ENCODE measurements at regions not wholly inside any gene's neighbourhood (a gene's known extent, or its start where the extent isn't known, plus 50 kb on each side); places are given as distances from the start of the nearest gene placed in this dataset.

DNA sequence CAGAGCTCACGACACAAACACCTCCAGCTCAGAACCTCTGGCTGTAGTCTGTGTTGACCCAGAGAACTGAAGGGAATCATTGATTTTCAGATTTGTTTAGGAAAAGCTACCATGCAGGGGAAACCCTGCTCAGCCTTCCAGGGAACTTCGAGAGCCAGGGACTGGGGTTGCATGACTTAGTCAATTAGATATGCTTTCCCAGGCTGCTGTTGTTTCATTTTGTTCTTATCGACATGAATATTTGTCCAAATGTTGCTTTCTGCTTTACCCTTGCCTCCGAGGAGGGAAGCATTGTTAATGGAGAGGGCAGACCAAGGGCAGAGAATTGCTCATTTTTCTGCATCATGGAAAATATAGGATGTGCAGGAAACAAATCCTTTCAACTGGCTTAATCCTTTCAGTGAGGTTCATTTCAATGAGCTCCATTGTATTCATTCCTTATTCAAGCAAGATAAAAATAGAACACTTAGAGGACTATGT, 82.5 kb downstream of the KLF5 start:
- no peak for DNase-seq

DNA sequence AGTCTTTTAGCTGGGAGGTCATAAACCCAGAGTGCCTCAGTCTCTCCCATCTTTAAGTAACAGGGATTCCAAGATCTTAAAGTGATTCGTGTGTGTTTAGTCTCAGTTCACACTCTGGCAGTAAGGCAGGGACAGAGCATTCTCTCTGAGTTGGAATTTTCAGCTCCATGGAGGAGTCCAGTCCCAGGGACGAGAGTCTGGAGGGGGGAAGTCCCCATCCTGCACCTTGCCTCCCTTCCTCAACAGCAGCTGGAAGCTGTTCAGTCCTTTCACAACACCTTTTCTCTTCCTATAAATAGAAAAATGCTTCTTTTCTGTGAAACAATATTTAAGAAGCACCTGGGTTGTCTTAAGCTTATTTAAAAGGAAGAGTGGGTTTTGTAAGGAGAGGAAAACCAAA, 82.0 kb downstream of the KLF5 start:
- DNase-seq: no peak

DNA sequence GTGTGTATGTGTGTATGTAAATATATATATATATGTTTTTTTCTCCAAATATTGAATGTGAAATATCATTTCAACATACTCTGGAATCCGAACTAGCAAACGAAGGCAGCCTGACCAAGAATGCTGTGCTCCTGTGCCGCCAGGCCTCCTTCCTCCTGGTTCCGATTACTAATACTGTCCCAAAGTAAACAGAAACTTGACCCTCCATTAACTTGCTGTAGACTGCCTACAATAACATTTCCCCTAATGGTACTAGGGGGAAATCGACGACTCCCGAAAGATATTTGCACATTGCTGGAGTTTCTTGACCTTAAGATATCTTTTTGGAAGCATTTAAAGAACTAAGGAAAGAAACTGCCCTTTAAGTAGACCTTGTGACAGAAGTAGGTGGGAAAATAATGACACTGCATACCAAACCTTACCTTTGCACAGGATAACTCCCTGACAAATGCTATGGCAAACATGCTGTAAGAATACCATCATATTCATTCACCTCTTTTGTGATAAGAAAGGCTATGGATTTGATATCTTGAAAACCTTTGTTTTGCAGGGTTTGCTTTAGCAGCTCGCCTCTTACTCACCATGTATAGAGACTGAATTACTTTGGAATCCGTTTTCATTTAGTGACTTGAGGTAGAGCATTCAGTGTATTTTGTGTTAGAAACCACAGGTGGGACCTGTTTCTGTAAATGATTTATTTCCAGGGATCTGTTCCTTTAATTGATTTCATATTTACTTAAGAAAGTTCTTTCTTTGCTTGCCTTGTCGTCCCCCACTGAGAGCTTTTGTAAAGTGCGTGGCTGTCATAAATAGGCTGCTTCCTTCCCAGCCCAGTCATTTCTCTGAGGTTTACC, 80.1 kb downstream of the KLF5 start:
- no peak for DNase-seq

DNA sequence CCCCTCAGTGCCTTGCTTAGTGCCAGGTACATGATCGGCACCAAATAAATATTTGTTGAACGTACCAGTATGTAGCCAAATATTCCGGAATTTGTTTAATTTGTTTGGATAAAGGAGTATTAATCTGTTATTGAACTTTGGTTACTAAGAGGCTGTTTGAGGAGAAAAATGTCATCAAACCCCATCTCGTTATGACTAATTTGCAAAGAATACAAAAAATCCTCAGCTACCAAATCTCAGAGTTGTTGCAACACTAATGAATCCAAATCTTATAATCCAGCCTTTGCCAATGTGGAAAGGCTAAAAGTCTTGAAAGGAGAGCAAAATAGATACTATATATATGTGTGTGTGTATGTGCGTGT, 79.5 kb downstream of the KLF5 start:
- peak; percentile 64 for DNase-seq

DNA sequence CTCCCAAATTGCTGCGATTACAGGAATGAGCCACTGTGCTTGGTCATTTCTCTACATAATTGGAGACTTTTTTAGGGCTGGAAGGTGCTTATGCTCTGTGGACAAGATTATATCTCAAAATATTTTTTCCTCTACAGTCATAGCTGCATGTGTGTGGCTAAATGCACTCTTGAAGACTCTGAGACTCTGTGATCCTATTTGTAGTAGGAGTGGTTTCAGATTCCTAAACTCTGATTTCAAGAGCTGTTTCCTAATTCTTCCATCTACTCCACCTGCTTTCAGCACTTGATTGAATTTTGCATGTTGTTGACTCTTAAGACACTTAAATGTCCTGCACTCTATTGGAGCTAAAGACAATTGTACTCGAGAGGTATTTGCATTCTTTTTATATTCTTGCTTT, 78.0 kb downstream of the KLF5 start:
- no peak for DNase-seq

DNA sequence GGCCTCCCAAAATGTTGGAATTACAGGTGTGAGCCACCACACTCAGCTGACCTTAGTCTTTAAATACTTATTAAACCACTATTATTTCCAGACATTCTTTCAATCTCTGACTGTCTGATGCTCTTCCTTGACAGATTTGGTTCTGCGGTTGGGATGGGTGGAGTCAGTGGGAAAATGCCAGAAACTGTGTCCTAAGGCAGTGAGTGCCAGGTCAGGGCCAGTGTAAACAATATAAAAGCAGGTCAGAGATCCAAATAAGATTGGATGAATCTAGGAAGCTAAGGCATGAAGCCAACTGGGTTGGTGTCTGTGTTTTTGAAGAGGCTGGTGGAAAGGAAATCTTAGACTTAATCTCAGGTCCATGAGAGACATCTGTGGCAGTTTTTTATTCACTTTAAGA, 74.7 kb downstream of the KLF5 start:
- peak; percentile 20 for DNase-seq

DNA sequence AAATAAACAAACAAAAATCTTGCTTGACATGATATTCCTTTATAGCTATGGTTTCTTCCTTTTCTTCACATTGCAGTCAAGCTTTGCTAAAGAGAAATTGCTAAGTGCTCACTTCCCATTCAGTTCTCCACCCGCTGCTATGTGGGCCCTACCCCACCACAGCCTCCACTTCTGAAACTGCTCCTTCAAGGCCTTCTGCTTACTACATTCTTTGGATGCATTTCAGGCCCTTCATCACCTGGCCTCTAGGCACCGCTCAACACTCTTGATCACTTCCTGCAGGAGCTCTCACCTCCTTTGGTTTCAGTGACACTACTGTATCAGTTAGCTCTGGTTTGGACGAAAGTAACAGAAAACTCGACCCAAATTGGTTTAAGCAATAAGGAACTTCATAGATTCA, 72.4 kb downstream of the KLF5 start:
- no peak for DNase-seq

DNA sequence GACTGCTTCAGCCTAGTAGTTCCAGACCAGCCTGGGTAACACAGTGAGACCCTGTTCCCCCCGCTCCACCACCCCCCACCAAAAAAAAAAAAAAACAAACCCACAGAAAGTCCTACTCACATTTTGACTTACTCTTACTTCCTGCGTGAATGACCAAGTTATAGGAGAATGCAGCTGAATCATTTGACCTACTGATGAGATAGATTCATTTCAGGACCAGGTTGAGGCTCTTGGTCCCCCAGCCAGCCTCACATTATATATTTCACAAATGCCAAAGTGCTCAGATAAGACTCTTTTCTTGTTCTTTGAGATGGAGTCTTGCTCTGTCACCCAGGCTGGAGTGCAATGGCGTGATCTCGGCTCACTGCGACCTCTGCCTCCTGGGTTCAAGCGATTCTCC, 70.2 kb downstream of the KLF5 start:
- DNase-seq: no peak

Data from fibroblast of skin of scalp (primary cell).